Activated naive CD4-positive, alpha-beta T cell treated with anti-CD3 and anti-CD28 coated beads, Interleukin-2, amount 50 U/mL, for 24 hours (primary cell): ENCODE measurements at regions not wholly inside any gene's neighbourhood (a gene's known extent, or its start where the extent isn't known, plus 50 kb on each side); places are given as distances from the start of the nearest gene placed in this dataset.

ENCODE experiments used
- H3K27ac Mint-ChIP-seq: one replicate; pipeline ENCODE4 v1.8.0; 2021; ENCODE audit warnings: mild to moderate bottlenecking, mixed read lengths
- H3K27me3 Mint-ChIP-seq: one replicate; pipeline ENCODE4 v1.8.0; 2021; ENCODE audit warnings: mixed read lengths
- H3K36me3 Mint-ChIP-seq: one replicate; pipeline ENCODE4 v1.8.0; 2021; ENCODE audit warnings: mixed read lengths
- H3K4me1 Mint-ChIP-seq: one replicate; pipeline ENCODE4 v1.8.0; 2021; ENCODE audit warnings: mixed read lengths
- H3K4me3 Mint-ChIP-seq: one replicate; pipeline ENCODE4 v1.8.0; 2021; ENCODE audit warnings: mild to moderate bottlenecking, mixed read lengths
- H3K9me3 Mint-ChIP-seq: one replicate; pipeline ENCODE4 v1.8.0; 2021; ENCODE audit warnings: mixed read lengths

DNA sequence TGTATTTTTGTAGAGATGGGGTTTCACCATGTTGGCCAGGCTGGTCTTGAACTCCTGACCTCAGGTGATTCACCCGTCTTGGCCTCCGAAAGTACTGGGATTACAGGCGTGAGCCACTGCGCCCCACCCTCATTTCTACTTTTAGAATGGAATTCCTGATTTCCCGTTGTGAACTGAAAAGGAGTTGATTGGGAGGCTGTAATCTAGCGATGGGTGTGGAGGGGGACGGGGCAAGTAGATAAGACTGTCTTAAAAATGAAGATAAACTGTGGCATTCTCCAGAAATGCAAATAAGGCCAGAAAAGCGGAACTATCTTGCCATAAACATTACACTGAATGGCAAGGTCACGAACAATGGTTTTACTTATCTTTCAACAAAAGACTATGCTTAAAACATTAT, 135.4 kb downstream of the TRIB2 start:
- Mint-ChIP-seq H3K9me3 (no peaks in the 10 kb centered on the region), H3K27ac (no peak overlapping the region), H3K4me1 (peaks cover 23% of the 10 kb centered on the region), H3K36me3 (no peaks in the 10 kb centered on the region), H3K4me3 (no peak overlapping the region), H3K27me3 (peaks cover 1% of the 10 kb centered on the region)

DNA sequence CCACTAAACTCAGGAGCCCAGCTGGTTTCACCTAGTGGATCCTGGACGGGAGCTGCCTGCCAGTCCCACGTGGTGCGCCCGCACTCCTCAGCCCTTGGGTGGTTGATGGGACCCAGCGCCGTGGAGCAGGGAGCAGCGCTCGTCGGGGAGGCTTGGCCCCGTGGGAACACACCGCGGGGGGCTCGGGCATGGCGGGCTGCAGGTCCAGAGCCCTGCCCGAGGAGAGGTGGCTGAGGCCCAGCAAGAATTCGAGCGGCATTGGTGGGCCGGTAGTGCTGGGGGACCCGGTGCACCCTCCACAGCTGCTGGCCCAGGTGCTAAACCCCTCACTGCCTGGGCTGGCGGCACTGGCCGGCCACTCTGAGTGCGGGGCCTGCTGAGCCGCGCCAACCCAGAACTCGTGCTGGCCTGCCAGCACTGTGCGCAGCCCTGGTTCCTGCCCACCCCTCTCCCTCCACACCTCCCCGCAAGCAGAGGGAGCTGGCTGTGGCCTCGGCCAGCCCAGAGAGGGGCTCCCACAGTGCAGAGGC, 137.3 kb downstream of the TRIB2 start:
- peaks cover 1% of the 10 kb centered on the region for H3K27me3 Mint-ChIP-seq

DNA sequence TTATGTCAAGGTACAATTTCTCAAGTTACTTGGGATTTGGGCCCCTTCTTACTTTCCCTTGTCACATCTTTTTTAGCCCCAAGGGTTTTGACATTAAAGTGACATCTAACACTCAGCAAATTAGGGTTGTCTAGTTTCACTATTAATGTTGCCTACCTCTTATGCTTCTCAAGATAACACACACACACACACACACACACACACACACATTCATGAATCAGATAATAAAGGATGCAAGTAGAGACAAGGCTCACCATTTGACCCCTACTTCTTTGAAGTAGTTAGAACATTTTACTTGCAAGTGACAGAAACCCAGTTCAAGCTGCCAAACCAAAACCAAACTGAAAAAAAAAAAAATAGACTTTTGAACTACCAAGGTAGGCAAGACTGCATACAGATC, 138.8 kb downstream of the TRIB2 start:
- Mint-ChIP-seq H3K27ac (no peak overlapping the region), H3K27me3 (peaks cover 1% of the 10 kb centered on the region), H3K36me3 (no peaks in the 10 kb centered on the region), H3K4me3 (no peak overlapping the region), H3K9me3 (peaks cover 9% of the 10 kb centered on the region), H3K4me1 (peaks cover 25% of the 10 kb centered on the region)

More for the DNA sequence above, 137.3 kb downstream of the TRIB2 start:
- Mint-ChIP-seq H3K9me3 (peaks cover under 1% of the 10 kb centered on the region), H3K27ac (no peak overlapping the region), H3K36me3 (no peaks in the 10 kb centered on the region), H3K4me1 (peaks cover 23% of the 10 kb centered on the region), H3K4me3 (no peak overlapping the region)

DNA sequence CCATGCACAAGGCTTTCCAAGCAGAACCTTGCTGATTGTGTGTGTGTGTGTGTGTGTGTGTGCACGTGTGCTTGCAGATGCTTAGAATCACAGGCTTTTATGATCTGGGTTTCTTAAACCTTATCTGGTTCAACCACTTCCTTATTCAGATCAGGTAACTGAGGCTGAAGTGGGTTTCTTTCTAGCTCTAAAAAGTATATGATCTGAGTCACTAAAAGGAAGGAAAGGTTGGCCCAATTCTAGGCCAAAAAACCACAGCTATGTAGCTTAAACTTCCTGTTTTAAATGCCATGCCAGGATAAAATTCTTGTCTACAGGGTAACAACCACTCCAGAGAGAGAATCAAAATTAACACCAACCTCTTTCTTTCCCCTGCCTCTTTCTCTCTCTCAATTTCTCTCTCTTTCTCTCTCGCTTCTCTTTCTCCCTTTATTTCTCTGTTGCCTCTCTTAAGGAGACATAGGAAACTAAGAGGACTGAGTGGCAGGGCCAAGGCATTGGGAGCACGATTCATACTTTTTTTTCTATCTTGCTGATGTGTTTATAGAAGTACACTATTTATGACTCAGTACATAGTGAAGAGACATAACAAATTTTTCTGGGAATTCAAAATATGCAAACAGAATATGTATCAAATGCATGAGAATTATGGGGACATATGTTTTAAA, 140.3 kb downstream of the TRIB2 start:
- Mint-ChIP-seq H3K36me3 (no peaks in the 10 kb centered on the region), H3K27ac (no peak overlapping the region), H3K27me3 (peaks cover 1% of the 10 kb centered on the region), H3K9me3 (peaks cover 9% of the 10 kb centered on the region), H3K4me1 (peaks cover 37% of the 10 kb centered on the region), H3K4me3 (no peak overlapping the region)

DNA sequence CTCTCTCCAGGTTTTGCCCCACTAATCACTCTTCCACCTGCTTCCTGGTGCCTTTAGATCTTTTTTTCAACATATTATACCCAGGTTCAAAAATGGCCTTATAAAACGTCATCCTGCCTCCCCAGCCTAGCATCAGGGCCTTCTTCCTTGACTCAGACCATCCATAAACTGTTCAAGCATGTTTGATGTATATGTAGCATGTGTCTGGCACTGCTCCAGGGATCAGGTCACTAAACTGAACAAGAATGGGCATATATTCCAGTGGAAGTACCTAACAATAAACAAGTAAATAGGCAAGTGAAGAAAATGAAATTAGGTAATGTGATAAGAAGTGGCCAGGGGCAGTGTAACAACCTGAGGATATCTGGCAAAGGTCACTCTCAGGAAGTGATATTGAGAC, 141.2 kb downstream of the TRIB2 start:
- peaks cover 9% of the 10 kb centered on the region for H3K9me3 Mint-ChIP-seq
- no peaks in the 10 kb centered on the region for H3K36me3 Mint-ChIP-seq
- H3K4me3 Mint-ChIP-seq: no peak overlapping the region
- H3K27me3 Mint-ChIP-seq: no peaks in the 10 kb centered on the region
- H3K4me1 Mint-ChIP-seq: peaks cover 37% of the 10 kb centered on the region
- no peak overlapping the region for H3K27ac Mint-ChIP-seq

DNA sequence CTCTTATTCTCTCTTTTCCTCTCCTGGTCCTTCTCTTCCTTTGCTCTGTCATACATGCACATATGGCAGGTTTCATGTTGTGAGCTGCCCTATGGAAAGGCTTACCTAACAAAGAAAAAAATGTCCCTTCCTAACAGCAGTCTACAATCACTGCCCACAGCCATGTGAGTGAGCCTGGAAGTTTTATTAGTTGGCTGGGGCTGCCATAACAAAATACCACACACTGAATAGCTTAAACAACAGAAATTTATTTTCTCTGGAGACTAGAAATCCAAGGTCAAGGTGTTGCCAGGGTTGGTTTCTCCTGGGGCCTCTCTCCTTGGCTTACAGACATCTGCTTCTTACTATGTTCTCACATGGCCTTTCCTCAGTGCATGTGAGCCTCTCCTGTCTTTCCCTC, 142.1 kb downstream of the TRIB2 start:
- H3K4me3 Mint-ChIP-seq: no peak overlapping the region
- peaks cover 14% of the 10 kb centered on the region for H3K9me3 Mint-ChIP-seq
- peaks cover 37% of the 10 kb centered on the region for H3K4me1 Mint-ChIP-seq
- peaks cover 4% of the 10 kb centered on the region for H3K36me3 Mint-ChIP-seq
- no peaks in the 10 kb centered on the region for H3K27me3 Mint-ChIP-seq
- no peak overlapping the region for H3K27ac Mint-ChIP-seq

DNA sequence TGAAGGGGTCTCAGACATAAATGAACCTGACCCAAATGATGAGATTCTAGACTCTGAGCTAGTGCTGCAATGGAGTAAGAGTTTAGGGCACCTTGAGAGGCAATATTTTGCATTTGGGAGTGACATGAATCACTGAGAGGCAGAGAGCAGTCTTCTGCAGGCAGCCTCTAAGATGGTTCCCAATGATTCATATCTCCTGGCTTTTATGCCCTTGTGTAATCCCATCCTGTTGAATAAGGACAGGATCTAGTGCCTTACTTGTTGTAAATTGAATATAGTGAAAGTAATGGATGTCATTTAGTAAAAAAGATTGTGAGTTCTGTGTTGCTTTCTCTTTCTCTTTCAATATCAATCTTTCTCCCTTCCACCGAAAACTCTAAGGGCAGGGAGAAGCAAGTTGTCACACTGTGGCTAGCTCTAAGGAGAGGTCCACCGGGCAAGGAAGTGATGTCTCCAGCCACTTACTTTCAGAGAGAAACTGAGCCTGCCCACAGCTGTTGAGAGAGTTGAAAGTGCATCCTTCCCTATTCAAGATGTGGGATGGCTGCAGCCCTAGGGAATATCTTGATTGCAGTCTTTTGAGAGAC, 144.7 kb downstream of the TRIB2 start:
- Mint-ChIP-seq H3K9me3 (peaks cover 25% of the 10 kb centered on the region), H3K27ac (no peak overlapping the region), H3K4me3 (no peak overlapping the region), H3K4me1 (peaks cover 18% of the 10 kb centered on the region), H3K36me3 (peaks cover 14% of the 10 kb centered on the region), H3K27me3 (no peaks in the 10 kb centered on the region)

DNA sequence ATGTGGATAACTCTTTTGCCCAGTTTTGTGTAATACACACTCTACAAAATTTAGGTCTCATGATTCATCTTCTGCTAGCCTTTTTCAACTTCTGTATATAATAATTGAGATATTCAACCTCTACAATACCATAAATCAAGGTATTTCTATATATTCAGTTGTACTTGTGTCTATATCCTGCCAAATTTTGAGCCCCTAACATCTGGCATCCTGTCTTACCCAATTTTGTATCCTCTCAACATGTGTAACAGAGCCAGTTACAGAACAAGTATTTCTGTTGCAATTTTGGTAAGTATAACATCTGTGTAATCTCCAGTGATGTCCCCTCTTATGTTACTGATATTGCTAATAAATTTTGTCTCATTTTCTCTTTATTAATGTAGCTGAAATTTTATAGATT, 145.8 kb downstream of the TRIB2 start:
- peaks cover 1% of the 10 kb centered on the region for H3K27me3 Mint-ChIP-seq
- H3K4me3 Mint-ChIP-seq: no peak overlapping the region

DNA sequence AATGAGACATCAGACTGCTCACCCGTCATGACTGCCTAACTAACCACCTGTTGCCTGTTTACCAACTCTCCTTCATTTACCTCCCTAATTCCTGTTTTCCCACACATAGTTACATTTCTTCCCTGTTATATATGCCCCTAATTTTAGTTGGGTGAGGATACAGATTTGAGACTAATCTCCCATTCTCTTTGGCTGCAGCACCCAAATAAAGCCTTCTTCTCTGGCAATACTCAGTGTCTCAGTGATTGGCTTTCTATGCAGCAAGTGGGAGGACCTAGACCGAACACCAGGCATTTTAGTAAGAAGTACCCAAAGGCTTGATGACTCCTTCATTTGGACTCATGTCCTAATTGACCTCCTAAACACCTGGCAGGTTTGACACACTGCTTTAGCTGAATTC, 147.2 kb downstream of the TRIB2 start:
- no peak overlapping the region for H3K27ac Mint-ChIP-seq
- peaks cover 25% of the 10 kb centered on the region for H3K9me3 Mint-ChIP-seq
- peaks cover 1% of the 10 kb centered on the region for H3K27me3 Mint-ChIP-seq
- H3K4me3 Mint-ChIP-seq: no peak overlapping the region
- peaks cover 14% of the 10 kb centered on the region for H3K36me3 Mint-ChIP-seq
- peaks cover 14% of the 10 kb centered on the region for H3K4me1 Mint-ChIP-seq

More for the DNA sequence above, 145.8 kb downstream of the TRIB2 start:
- H3K27ac Mint-ChIP-seq: no peak overlapping the region
- H3K4me1 Mint-ChIP-seq: peaks cover 14% of the 10 kb centered on the region
- H3K36me3 Mint-ChIP-seq: peaks cover 14% of the 10 kb centered on the region
- H3K9me3 Mint-ChIP-seq: peaks cover 25% of the 10 kb centered on the region

DNA sequence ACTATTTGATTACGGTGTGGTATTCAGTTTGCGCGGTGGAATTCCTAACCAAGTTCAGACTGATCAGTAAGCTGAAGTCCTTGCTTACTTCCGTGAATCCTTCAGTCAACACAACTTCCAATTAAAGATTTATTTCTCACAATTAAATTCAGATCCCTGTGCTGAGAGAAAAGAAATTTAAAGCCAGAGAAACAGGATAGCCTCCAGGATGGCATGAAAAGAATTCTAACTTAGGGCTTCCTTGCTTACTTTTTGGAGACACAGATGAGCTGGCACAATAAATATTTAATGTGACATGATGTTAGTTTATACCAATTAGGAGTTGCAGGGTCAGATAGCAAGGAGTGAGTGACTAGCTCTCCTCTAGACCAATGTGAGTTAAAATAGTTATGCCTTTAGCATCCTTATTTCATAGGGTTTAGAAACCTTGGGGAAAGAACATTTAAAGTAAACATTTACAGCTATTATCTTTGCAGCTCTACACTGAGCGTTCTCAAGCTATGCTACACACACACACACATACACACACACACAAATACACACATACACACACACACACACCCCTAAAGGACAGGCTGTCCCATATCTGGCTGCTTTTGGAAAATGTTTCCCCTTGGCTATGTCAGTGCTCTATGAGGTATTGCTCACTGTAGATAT, 151.0 kb downstream of the TRIB2 start:
- Mint-ChIP-seq H3K36me3 (peaks cover 14% of the 10 kb centered on the region), H3K27me3 (peaks cover 7% of the 10 kb centered on the region), H3K9me3 (peaks cover 16% of the 10 kb centered on the region), H3K27ac (no peak overlapping the region), H3K4me3 (no peak overlapping the region), H3K4me1 (peaks cover 2% of the 10 kb centered on the region)

DNA sequence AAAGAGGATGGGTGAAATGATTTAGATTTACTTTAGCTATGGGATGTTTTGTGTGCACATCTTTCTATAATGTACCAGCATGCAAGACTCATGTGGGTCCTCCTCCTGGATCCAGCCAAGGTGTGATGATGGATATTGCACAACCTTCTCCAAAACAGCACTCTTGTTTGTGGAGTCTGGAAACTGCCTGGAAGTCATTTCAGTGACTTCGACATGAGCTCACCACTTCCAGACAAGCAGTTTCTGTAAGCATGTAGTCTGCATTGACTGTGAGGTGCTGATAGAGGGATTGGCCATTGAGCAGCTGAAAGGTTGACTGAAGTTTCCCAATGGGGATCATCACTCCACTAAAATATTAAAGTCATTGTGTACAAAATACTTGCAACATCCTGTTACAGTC, 154.0 kb downstream of the TRIB2 start:
- peaks cover 3% of the 10 kb centered on the region for H3K36me3 Mint-ChIP-seq
- peaks cover 3% of the 10 kb centered on the region for H3K9me3 Mint-ChIP-seq
- no peak overlapping the region for H3K27ac Mint-ChIP-seq
- peaks cover 10% of the 10 kb centered on the region for H3K4me1 Mint-ChIP-seq
- no peak overlapping the region for H3K4me3 Mint-ChIP-seq
- peaks cover 8% of the 10 kb centered on the region for H3K27me3 Mint-ChIP-seq

DNA sequence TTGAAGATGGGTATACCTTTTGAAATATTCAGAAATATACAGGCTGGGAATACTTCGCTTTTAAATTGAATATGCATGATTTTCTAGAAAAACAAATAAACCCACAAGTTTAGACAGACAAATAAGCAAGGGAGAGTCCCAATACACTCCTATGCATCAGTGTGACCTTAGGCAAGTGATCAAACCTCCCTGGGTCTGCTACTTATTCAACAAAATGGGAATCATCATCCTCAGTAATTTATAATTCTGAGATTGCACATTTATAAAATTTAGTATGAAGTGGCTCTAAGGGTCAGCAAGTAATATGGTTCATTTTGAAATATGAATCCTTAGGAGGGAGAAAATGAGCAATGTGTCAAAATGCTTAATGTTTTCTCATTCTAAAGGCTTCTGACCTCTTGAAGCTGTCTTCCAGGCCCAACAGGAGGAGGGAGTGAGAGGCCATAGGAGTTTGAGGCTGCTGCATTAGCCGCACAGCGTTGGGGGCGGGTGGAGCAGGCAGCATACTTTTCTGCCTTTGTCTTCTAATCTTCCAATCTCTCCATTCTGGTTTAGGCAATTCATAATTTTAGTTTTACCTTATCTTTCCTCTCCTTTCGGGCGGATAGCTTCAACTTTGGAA, 155.1 kb downstream of the TRIB2 start:
- H3K4me1 Mint-ChIP-seq: peaks cover 10% of the 10 kb centered on the region
- H3K9me3 Mint-ChIP-seq: no peaks in the 10 kb centered on the region
- H3K27ac Mint-ChIP-seq: no peak overlapping the region
- H3K27me3 Mint-ChIP-seq: peaks cover 8% of the 10 kb centered on the region
- no peak overlapping the region for H3K4me3 Mint-ChIP-seq
- H3K36me3 Mint-ChIP-seq: no peaks in the 10 kb centered on the region

DNA sequence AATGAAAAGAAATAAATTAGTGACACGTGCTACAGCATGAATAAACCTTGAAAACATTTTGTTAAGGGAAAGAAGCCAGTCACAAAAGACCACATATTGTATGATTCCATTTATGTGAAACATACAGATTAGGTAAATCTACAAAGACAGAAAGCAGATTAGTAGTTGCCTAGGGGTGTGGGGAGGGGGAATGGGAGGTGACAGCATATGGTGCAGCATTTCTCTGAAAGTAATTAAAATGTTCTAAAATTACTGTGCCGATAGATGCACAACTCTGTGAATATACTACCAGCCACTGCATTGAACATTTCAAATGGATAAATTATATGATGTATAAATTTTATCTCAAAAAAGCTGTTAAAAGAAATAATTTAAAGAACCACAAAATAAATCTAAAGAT, 161.0 kb downstream of the TRIB2 start:
- no peak overlapping the region for H3K27ac Mint-ChIP-seq
- H3K36me3 Mint-ChIP-seq: no peaks in the 10 kb centered on the region
- peaks cover 9% of the 10 kb centered on the region for H3K4me1 Mint-ChIP-seq
- no peaks in the 10 kb centered on the region for H3K9me3 Mint-ChIP-seq
- H3K4me3 Mint-ChIP-seq: no peak overlapping the region
- peaks cover 1% of the 10 kb centered on the region for H3K27me3 Mint-ChIP-seq

DNA sequence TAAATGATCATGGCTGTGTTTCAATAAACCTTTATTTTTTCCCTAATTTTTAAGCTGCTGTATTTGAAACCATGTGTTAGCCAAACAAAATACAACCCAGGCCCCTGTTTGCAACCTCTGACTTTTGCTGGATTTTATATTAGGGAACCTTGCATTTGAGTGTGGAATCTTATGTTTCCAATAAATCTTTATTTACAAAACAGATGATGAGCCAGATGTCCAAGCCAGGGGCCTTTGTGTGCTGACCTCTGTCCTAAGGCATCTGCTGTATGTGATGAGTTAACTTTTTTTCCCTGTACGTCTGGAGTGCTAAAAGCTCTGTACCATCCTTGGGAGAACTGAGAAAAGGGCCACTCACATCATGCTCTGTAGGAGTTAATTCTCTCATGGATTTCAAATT, 162.9 kb downstream of the TRIB2 start:
- Mint-ChIP-seq H3K4me3 (no peak overlapping the region), H3K27me3 (peaks cover 1% of the 10 kb centered on the region), H3K36me3 (no peaks in the 10 kb centered on the region), H3K27ac (no peak overlapping the region), H3K9me3 (no peaks in the 10 kb centered on the region), H3K4me1 (no peaks in the 10 kb centered on the region)

DNA sequence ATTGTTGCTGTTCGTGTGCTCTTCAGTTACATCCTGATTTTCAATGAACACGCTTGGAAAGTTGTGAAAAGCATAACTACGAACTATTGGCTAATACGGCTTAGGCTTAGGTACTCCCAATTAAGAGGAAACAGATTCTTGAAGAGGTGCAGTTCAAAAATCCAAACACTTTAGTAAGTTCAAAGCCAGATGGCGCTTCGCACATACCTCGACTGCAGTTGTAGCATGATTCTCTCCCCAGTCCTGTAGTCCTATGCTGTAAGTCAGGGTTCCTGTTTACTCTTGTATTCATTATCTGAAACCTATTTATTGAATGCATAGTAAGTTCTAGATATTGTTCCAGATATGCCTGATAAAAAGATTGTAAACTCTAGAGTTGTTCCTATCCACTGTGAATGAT, 165.2 kb downstream of the TRIB2 start:
- no peaks in the 10 kb centered on the region for H3K4me1 Mint-ChIP-seq
- H3K27me3 Mint-ChIP-seq: no peaks in the 10 kb centered on the region
- no peaks in the 10 kb centered on the region for H3K9me3 Mint-ChIP-seq
- no peak overlapping the region for H3K27ac Mint-ChIP-seq
- no peak overlapping the region for H3K4me3 Mint-ChIP-seq
- H3K36me3 Mint-ChIP-seq: no peaks in the 10 kb centered on the region

DNA sequence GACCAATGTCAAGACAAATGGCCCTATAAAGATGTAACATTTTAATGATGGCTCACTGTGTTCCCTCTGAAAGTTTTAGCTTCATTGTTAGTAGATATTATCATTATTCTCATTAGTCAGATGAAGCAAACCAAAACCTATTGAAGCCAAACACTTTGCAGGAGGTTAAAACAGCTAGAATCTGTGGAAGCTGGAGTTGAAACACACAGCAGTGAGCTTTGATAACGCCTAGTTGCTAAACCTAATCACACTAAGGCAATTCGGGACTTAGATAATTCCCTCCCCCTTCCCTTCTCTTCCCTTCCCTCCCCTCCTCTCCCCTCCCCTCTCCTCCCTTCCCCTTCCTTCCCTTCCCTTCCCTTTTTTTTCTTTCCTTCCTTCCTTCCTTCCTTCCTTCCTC, 165.7 kb downstream of the TRIB2 start:
- no peaks in the 10 kb centered on the region for H3K9me3 Mint-ChIP-seq
- no peaks in the 10 kb centered on the region for H3K36me3 Mint-ChIP-seq
- H3K4me3 Mint-ChIP-seq: no peak overlapping the region
- H3K27ac Mint-ChIP-seq: no peak overlapping the region
- no peaks in the 10 kb centered on the region for H3K27me3 Mint-ChIP-seq
- no peaks in the 10 kb centered on the region for H3K4me1 Mint-ChIP-seq
